Colonic mucosa (tissue), 4 donors: ENCODE measurements at regions not wholly inside any gene's neighbourhood (a gene's known extent, or its start where the extent isn't known, plus 50 kb on each side); places are given as distances from the start of the nearest gene placed in this dataset.

ENCODE experiments used
- DNase-seq: peaks from one replicate; pipeline ENCODE4 v3.0.0-alpha.2; 2020
- H3K27ac ChIP-seq: fragments of 200-600 bp; one replicate; pipeline ENCODE4 v1.8.0; 2021
- H3K27me3 ChIP-seq: fragments of 200-600 bp; one replicate; pipeline ENCODE4 v1.8.0; 2021
- H3K36me3 ChIP-seq: fragments of 200-600 bp; one replicate; pipeline ENCODE4 v1.8.0; 2021
- H3K4me1 ChIP-seq: fragments of 200-600 bp; one replicate; pipeline ENCODE4 v1.8.0; 2021; ENCODE audit warnings: mild to moderate bottlenecking
- H3K4me3 ChIP-seq: fragments of 200-600 bp; one replicate; pipeline ENCODE4 v1.8.0; 2021
- H3K9ac ChIP-seq, 2 donors: one replicate each; pipeline ENCODE4 v1.7.0; 2013; ENCODE audit warnings: control low read depth in 2 of 2, low read depth in 2 of 2, low read length in 2 of 2
- H3K9me3 ChIP-seq: fragments of 200-600 bp; one replicate; pipeline ENCODE4 v1.8.0; 2021
- CTCF ChIP-seq: fragments of 200-600 bp; IDR thresholded peaks from one replicate; pipeline ENCODE4 v1.8.0; 2022; ENCODE audit warnings: antibody characterized with exemption, mild to moderate bottlenecking
- intact Hi-C: fragments of 100-400 bp; cut with DNase I; formaldehyde crosslinking; loops from one replicate; pipeline ENCODE4 v1.14.1; 2022
- donor health status: healthy.
- donor health status: DM: no; HTN: no; CAD: no.
- donor health status: DM: no; HTN: no; CAD: no.

GRCh38 chr17:77316651-77317050, 175.9 kb downstream of the SEC14L1 start:
- Histone ChIP-seq H3K36me3 (no peaks in the 10 kb centered on the region), H3K27ac (no peak overlapping the region), H3K27me3 (no peaks in the 10 kb centered on the region), H3K4me1 (peaks cover 25% of the 10 kb centered on the region), H3K9ac (no peak overlapping the region), H3K4me3 (no peak overlapping the region), H3K9me3 (no peaks in the 10 kb centered on the region)
- no peak for TF ChIP-seq CTCF
- DNase-seq, result no peak
- intact Hi-C loops, result no loop called here

- no peak for DNase-seq
- H3K4me3 ChIP-seq, result no peak overlapping the region
- no peaks in the 10 kb centered on the region for H3K27me3 ChIP-seq
- no peaks in the 10 kb centered on the region for H3K36me3 ChIP-seq
- H3K9me3 ChIP-seq, result no peaks in the 10 kb centered on the region
- H3K27ac ChIP-seq, result no peak overlapping the region
- intact Hi-C loops, result no loop called here
- no peak for TF ChIP-seq CTCF
- no peak overlapping the region for H3K9ac ChIP-seq
- H3K4me1 ChIP-seq, result peaks cover 28% of the 10 kb centered on the region
These were observed 176.5 kb downstream of the SEC14L1 start for GRCh38 chr17:77317091-77317750.

- Histone ChIP-seq H3K27ac (no peak overlapping the region), H3K27me3 (no peaks in the 10 kb centered on the region), H3K4me3 (no peak overlapping the region), H3K9me3 (no peaks in the 10 kb centered on the region), H3K4me1 (peaks cover 33% of the 10 kb centered on the region), H3K9ac (peak overlapping the region in 1 of 2 donors; percentile 83), H3K36me3 (no peaks in the 10 kb centered on the region)
- TF ChIP-seq CTCF, result no peak
- intact Hi-C loops, result no loop called here
- no peak for DNase-seq
These were observed 177.3 kb downstream of the SEC14L1 start for GRCh38 chr17:77318021-77318420.

- intact Hi-C loops, result no loop called here
These were observed 177.9 kb downstream of the SEC14L1 start for GRCh38 chr17:77318491-77319210.

More at GRCh38 chr17:77318491-77319210, 177.9 kb downstream of the SEC14L1 start:
- H3K36me3 ChIP-seq, result no peaks in the 10 kb centered on the region
- no peaks in the 10 kb centered on the region for H3K27me3 ChIP-seq
- H3K9me3 ChIP-seq, result no peaks in the 10 kb centered on the region
- peak overlapping the region; percentile 83 for H3K27ac ChIP-seq
- H3K4me1 ChIP-seq, result peaks cover 29% of the 10 kb centered on the region
- no peak for DNase-seq
- peak overlapping the region; percentile 29 for H3K4me3 ChIP-seq
- TF ChIP-seq CTCF, result no peak
- H3K9ac ChIP-seq, result peak overlapping the region; percentile 72 to 83
